Esophagus muscularis mucosa (tissue), 3 donors: ENCODE measurements at regions not wholly inside any gene's neighbourhood (a gene's known extent, or its start where the extent isn't known, plus 50 kb on each side); places are given as distances from the start of the nearest gene placed in this dataset.

Experiments used
- POLR2A ChIP-seq: fragments of 450-650 bp; IDR thresholded peaks from one replicate; pipeline ENCODE4 v1.6.1; 2017; ENCODE audit warnings: antibody characterized with exemption, moderate library complexity, mild to moderate bottlenecking, low read depth
- POLR2AphosphoS5 ChIP-seq, 2 donors: sonication (generic); formaldehyde crosslinking; IDR thresholded peaks; one replicate each; pipeline ENCODE4 v1.6.1; 2017; ENCODE audit warnings: antibody characterized with exemption in 2 of 2
- TF ChIP-seq, protein P1 (sequence below), 3 experiments: fragments of 200-600 bp in 2 of 3; fragments of 450-650 bp in 1 of 3; sonication (generic) in 2 of 3; IDR thresholded peaks; one replicate each; pipeline ENCODE4 v1.5.1; 2017 to 2019; ENCODE audit warnings: antibody characterized with exemption in 3 of 3, mild to moderate bottlenecking in 2 of 3, moderate library complexity in 1 of 3

DNA sequence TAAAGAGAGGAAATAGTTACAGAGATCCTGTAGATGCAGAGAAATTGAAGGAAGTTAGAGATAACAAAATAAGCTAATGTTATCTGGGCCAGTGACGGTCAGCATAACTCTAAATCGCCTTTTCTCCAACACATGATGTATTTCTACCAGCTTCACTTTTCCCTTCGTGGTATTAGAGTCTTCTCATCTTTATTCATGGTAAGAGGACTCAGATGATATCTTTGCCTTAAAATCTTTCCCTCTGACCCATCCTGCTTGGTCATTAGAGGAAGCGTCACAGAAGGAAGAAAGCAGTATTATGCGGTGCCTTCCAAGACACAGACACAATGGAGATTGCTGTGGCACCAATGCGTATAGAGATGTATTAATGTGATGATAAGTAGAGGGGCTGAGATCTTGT lies 320.7 kb upstream of the GOLIM4 start:
- TF ChIP-seq POLR2A (no peak), POLR2AphosphoS5 (IDR thresholded peaks at IDR 0.05) (no peak)
- TF ChIP-seq, protein P1, sequence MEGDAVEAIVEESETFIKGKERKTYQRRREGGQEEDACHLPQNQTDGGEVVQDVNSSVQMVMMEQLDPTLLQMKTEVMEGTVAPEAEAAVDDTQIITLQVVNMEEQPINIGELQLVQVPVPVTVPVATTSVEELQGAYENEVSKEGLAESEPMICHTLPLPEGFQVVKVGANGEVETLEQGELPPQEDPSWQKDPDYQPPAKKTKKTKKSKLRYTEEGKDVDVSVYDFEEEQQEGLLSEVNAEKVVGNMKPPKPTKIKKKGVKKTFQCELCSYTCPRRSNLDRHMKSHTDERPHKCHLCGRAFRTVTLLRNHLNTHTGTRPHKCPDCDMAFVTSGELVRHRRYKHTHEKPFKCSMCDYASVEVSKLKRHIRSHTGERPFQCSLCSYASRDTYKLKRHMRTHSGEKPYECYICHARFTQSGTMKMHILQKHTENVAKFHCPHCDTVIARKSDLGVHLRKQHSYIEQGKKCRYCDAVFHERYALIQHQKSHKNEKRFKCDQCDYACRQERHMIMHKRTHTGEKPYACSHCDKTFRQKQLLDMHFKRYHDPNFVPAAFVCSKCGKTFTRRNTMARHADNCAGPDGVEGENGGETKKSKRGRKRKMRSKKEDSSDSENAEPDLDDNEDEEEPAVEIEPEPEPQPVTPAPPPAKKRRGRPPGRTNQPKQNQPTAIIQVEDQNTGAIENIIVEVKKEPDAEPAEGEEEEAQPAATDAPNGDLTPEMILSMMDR (IDR thresholded peaks at IDR 0.05), result no peak
